Kidney epithelial cell (primary cell): ENCODE measurements at regions not wholly inside any gene's neighbourhood (a gene's known extent, or its start where the extent isn't known, plus 50 kb on each side); places are given as distances from the start of the nearest gene placed in this dataset.

Experiments used
- DNase-seq: peaks from one replicate; pipeline ENCODE4 v3.0.0-alpha.2; 2010; ENCODE audit warnings: low read depth
- H3K27me3 ChIP-seq: 2 replicates; pipeline ENCODE4 v1.6.0; 2011; ENCODE audit warnings: low read length; ENCODE audit not compliant: control insufficient read depth, insufficient read depth
- H3K36me3 ChIP-seq: 2 replicates; pipeline ENCODE4 v1.5.1; 2011; ENCODE audit warnings: low read length; ENCODE audit not compliant: control insufficient read depth, insufficient read depth
- H3K4me3 ChIP-seq: 2 replicates; pipeline ENCODE4 v1.5.1; 2011; ENCODE audit warnings: low read depth, mild to moderate bottlenecking, control low read depth, low read length
- TF ChIP-seq, protein P1 (sequence below): IDR thresholded peaks from 2 replicates; pipeline ENCODE4 v1.5.1; 2011; ENCODE audit warnings: mild to moderate bottlenecking, moderate library complexity, low read length, control low read depth, inconsistent platforms; ENCODE audit not compliant: insufficient read depth, poor library complexity, severe bottlenecking

- DNase-seq: no peak
- no peaks in the 10 kb centered on the region for H3K27me3 ChIP-seq
- H3K36me3 ChIP-seq: no peaks in the 10 kb centered on the region
- TF ChIP-seq, protein P1, sequence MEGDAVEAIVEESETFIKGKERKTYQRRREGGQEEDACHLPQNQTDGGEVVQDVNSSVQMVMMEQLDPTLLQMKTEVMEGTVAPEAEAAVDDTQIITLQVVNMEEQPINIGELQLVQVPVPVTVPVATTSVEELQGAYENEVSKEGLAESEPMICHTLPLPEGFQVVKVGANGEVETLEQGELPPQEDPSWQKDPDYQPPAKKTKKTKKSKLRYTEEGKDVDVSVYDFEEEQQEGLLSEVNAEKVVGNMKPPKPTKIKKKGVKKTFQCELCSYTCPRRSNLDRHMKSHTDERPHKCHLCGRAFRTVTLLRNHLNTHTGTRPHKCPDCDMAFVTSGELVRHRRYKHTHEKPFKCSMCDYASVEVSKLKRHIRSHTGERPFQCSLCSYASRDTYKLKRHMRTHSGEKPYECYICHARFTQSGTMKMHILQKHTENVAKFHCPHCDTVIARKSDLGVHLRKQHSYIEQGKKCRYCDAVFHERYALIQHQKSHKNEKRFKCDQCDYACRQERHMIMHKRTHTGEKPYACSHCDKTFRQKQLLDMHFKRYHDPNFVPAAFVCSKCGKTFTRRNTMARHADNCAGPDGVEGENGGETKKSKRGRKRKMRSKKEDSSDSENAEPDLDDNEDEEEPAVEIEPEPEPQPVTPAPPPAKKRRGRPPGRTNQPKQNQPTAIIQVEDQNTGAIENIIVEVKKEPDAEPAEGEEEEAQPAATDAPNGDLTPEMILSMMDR: no peak
- H3K4me3 ChIP-seq: no peak overlapping the region
Observed at GRCh38 chr19:30070968-30071632, 129.1 kb downstream of the URI1 start.

DNA sequence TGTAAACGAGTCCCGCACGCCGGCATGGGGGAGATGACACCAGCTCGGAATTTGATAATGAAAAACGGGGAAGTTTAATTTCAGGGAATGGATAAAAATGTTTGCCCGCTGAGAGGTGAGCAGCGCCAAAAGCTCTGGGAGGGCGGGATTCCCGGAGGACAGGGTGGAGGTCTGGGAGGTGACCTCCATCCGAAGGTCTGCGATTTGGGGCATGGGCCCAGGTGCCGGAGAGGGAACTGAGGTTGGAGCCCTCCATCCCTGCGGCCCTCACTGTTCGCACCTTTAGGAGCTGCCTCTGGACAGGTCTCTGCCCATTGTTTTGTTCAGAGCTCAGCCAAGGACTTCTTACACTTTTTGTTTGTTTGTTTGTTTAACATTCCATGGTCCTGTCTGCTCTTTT, 129.8 kb downstream of the URI1 start:
- Histone ChIP-seq H3K4me3 (no peak overlapping the region), H3K27me3 (no peaks in the 10 kb centered on the region), H3K36me3 (no peaks in the 10 kb centered on the region)
- TF ChIP-seq, protein P1: no peak
- no peak for DNase-seq

GRCh38 chr19:30073152-30074000, 131.3 kb downstream of the URI1 start:
- Histone ChIP-seq H3K36me3 (no peaks in the 10 kb centered on the region), H3K4me3 (no peak overlapping the region), H3K27me3 (no peaks in the 10 kb centered on the region)
- TF ChIP-seq, protein P1: no peak
- no peak for DNase-seq

- no peaks in the 10 kb centered on the region for H3K36me3 ChIP-seq
- no peak for DNase-seq
- TF ChIP-seq, protein P1: no peak
- H3K27me3 ChIP-seq: no peaks in the 10 kb centered on the region
- H3K4me3 ChIP-seq: no peak overlapping the region
Observed at GRCh38 chr19:30074096-30074495, 132.1 kb downstream of the URI1 start.

DNA sequence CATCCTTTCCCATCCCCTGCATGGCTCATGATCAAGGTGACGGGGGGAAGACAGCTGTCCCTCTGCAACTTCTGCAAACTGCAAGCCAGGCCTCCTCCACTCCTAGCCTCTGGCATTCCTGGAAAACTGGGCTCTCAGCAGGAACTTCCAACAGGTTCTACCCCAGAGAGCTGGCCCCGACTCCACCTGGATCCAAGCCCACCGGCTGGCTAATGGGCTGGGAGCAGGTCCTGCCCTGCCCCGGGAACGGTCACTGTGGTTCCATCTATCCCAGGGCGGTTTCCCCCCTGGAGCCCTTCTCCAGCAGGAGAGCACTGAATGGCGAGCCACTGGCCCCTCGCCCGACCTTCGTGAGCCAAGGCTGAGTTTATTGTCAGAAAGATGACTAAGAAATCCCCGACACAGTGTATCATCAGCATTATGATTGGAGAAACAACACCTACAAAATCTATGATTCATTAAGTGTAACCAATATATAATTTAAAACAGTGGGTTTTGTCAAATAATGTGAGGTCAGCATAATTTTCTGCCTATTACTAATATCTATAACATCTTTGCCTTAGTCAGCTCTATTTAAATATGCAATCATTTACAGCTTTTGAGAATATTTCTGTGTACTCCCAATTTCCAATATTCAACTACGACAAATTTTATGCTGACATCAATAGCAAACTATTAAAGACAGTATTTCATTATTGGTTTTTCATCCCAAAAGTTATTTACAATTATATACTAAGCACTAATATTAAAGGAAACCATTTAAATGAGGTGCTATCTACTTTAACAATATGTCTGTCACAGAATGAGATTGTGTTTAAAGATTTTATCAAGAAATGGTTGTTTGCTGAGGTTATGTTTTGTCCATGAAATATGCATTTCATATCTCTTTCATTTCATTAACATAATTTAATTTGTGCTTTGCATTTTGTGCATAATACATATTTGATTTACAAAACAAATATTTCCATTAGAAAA, 133.0 kb downstream of the URI1 start:
- DNase-seq: no peak
- H3K36me3 ChIP-seq: no peaks in the 10 kb centered on the region
- H3K27me3 ChIP-seq: no peaks in the 10 kb centered on the region
- TF ChIP-seq, protein P1: no peak
- H3K4me3 ChIP-seq: no peak overlapping the region
